Coronary artery (tissue), 2 donors: ENCODE measurements at regions not wholly inside any gene's neighbourhood (a gene's known extent, or its start where the extent isn't known, plus 50 kb on each side); places are given as distances from the start of the nearest gene placed in this dataset.
"Not testable (repeated sequence)": the region's sequence is repeated elsewhere in the genome, so short reads cannot be mapped to it uniquely, and the experiment has no call there.

Source experiments
- DNase-seq: peaks from one replicate; pipeline ENCODE4 v3.0.0-alpha.2; 2017; ENCODE audit warnings: low spot score
- H3K27ac ChIP-seq, 2 donors: fragments of 200-600 bp; sonication (generic); one replicate each; pipeline ENCODE4 v1.5.1; 2016 to 2019
- H3K4me3 ChIP-seq: fragments of 200-600 bp; sonication (generic); 2 replicates; pipeline ENCODE4 v1.5.1; 2016; ENCODE audit warnings: mild to moderate bottlenecking, moderate library complexity
- CTCF ChIP-seq: fragments of 200-600 bp; sonication (generic); IDR thresholded peaks from one replicate; pipeline ENCODE4 v1.5.1; 2019; ENCODE audit warnings: antibody characterized with exemption

GRCh38 chr17:70716551-70716950 is 547.2 kb downstream of the KCNJ2 start:
- no peak for TF ChIP-seq CTCF
- Histone ChIP-seq H3K27ac (no peak overlapping the region), H3K4me3 (no peak overlapping the region)
- DNase-seq, result no peak

- DNase-seq, result no peak
- TF ChIP-seq CTCF, result no peak
Observed at GRCh38 chr17:70717042-70717441, 547.7 kb downstream of the KCNJ2 start.

GRCh38 chr17:70736375-70736957 is 567.1 kb downstream of the KCNJ2 start:
- DNase-seq, result no peak
- Histone ChIP-seq H3K27ac (no peak overlapping the region), H3K4me3 (no peak overlapping the region)
- TF ChIP-seq CTCF, result no peak

More at GRCh38 chr17:70717042-70717441, 547.7 kb downstream of the KCNJ2 start:
- H3K27ac ChIP-seq, result no peak overlapping the region
- H3K4me3 ChIP-seq, result no peak overlapping the region

GRCh38 chr17:70739065-70739464 is 569.7 kb downstream of the KCNJ2 start:
- TF ChIP-seq CTCF, result no peak
- no peak overlapping the region for H3K4me3 ChIP-seq
- no peak overlapping the region for H3K27ac ChIP-seq
- DNase-seq, result no peak

- H3K27ac ChIP-seq, H3K4me3 ChIP-seq, DNase-seq: not testable (repeated sequence)
Observed at GRCh38 chr17:70746574-70746973, 577.2 kb downstream of the KCNJ2 start.

GRCh38 chr17:70750983-70751382 is 581.7 kb downstream of the KCNJ2 start:
- TF ChIP-seq CTCF, result no peak
- DNase-seq, result no peak
- Histone ChIP-seq H3K4me3 (no peak overlapping the region), H3K27ac (no peak overlapping the region)

- not testable (repeated sequence) for DNase-seq, H3K4me3 ChIP-seq, H3K27ac ChIP-seq
Observed at GRCh38 chr17:70752461-70752860, 583.1 kb downstream of the KCNJ2 start.

GRCh38 chr17:70752966-70753467 is 583.7 kb downstream of the KCNJ2 start:
- Histone ChIP-seq H3K4me3 (no peak overlapping the region), H3K27ac (no peak overlapping the region)
- no peak for DNase-seq
- TF ChIP-seq CTCF, result no peak
